GM23248 (cell line): ENCODE measurements at regions not wholly inside any gene's neighbourhood (a gene's known extent, or its start where the extent isn't known, plus 50 kb on each side); places are given as distances from the start of the nearest gene placed in this dataset.
A peak's percentile ranks its signal among the peaks of the same experiment; 100 is the strongest.

Experiments used
- DNase-seq: peaks from one replicate; pipeline ENCODE4 v3.0.0-alpha.2; 2015
- H2AFZ ChIP-seq: fragments of 200-600 bp; sonication (generic); 2 replicates; pipeline ENCODE4 v1.6.1; 2016; ENCODE audit warnings: antibody characterized with exemption
- H3F3A ChIP-seq: fragments of 200-600 bp; sonication (generic); 2 replicates; pipeline ENCODE4 v1.6.1; 2016; ENCODE audit warnings: mild to moderate bottlenecking, antibody characterized with exemption, mixed run types; ENCODE audit not compliant: insufficient read depth
- H3K27ac ChIP-seq: fragments of 200-600 bp; sonication (generic); 2 replicates; pipeline ENCODE4 v1.5.1; 2016; ENCODE audit warnings: mild to moderate bottlenecking
- H3K27me3 ChIP-seq: fragments of 200-600 bp; sonication (generic); replicated peaks from 2 replicates; pipeline ENCODE4 v1.6.1; 2016; ENCODE audit warnings: mild to moderate bottlenecking; ENCODE audit not compliant: insufficient read depth
- H3K36me3 ChIP-seq: fragments of 200-600 bp; sonication (generic); 2 replicates; pipeline ENCODE4 v1.6.1; 2016; ENCODE audit warnings: low read depth, mild to moderate bottlenecking
- H3K4me1 ChIP-seq: fragments of 200-600 bp; sonication (generic); 2 replicates; pipeline ENCODE4 v1.6.1; 2016; ENCODE audit warnings: mild to moderate bottlenecking; ENCODE audit not compliant: insufficient read depth
- H3K4me2 ChIP-seq: fragments of 200-600 bp; sonication (generic); one replicate; pipeline ENCODE4 v1.6.1; 2016; ENCODE audit warnings: mild to moderate bottlenecking; ENCODE audit not compliant: unreplicated experiment
- H3K4me3 ChIP-seq: fragments of 200-600 bp; sonication (generic); 2 replicates; pipeline ENCODE4 v1.5.1; 2016; ENCODE audit warnings: mild to moderate bottlenecking
- H3K79me2 ChIP-seq: fragments of 200-600 bp; sonication (generic); 2 replicates; pipeline ENCODE4 v1.6.1; 2016; ENCODE audit warnings: mild to moderate bottlenecking; ENCODE audit not compliant: insufficient read depth
- H3K9ac ChIP-seq: fragments of 200-600 bp; sonication (generic); 2 replicates; pipeline ENCODE4 v1.6.1; 2016; ENCODE audit warnings: mild to moderate bottlenecking
- H3K9me2 ChIP-seq: fragments of 200-600 bp; sonication (generic); 2 replicates; pipeline ENCODE4 v1.6.1; 2016; ENCODE audit warnings: mixed run types, mild to moderate bottlenecking, moderate library complexity; ENCODE audit not compliant: insufficient read depth
- H3K9me3 ChIP-seq: fragments of 200-600 bp; sonication (generic); one replicate; pipeline ENCODE4 v1.6.1; 2017; ENCODE audit warnings: low read depth
- H4K20me1 ChIP-seq: fragments of 200-600 bp; sonication (generic); 2 replicates; pipeline ENCODE4 v1.6.0; 2016; ENCODE audit not compliant: insufficient read depth
- EZH2 ChIP-seq: fragments of 200-600 bp; sonication (generic); IDR thresholded peaks from 2 replicates; pipeline ENCODE4 v1.6.1; 2018; ENCODE audit warnings: antibody characterized with exemption, mild to moderate bottlenecking; ENCODE audit not compliant: insufficient read depth, poor library complexity, severe bottlenecking
- EZH2phosphoT487 ChIP-seq: fragments of 200-600 bp; sonication (generic); IDR thresholded peaks from 2 replicates; pipeline ENCODE4 v1.6.1; 2018; ENCODE audit warnings: antibody characterized with exemption, moderate library complexity, mild to moderate bottlenecking, low read depth; ENCODE audit not compliant: insufficient read depth
- WGBS, 2 experiments: methylation state at CpG; one replicate each; pipeline ENCODE4 v1.1.6; 2015 to 2017; ENCODE audit warnings: low lambda C conversion rate in 2 of 2, low coverage in 1 of 2; ENCODE audit errors: missing lambda C conversion rate in 2 of 2; 5-methylcytosine and 5-hydroxymethylcytosine counted together
- in situ Hi-C: fragments of 300-500 bp; cut with MboI; formaldehyde crosslinking; loops from 2 replicates; pipeline ENCODE4 v1.15.0; 2020

GRCh38 chrX:7330556-7330955, 182.6 kb upstream of the PUDP start:
- H3F3A ChIP-seq: peaks cover 32% of the 10 kb centered on the region
- peaks cover 45% of the 10 kb centered on the region for H3K4me1 ChIP-seq
- no peaks in the 10 kb centered on the region for H4K20me1 ChIP-seq
- peak overlapping the region; percentile 50 for H3K4me3 ChIP-seq
- peak; percentile 58 for DNase-seq
- H3K36me3 ChIP-seq: no peaks in the 10 kb centered on the region
- H3K9me2 ChIP-seq: no peaks in the 10 kb centered on the region
- in situ Hi-C loops: no loop called here
- peak overlapping the region; percentile 99 for H3K27ac ChIP-seq
- no peaks in the 10 kb centered on the region for H3K9me3 ChIP-seq
- no peaks in the 10 kb centered on the region for H3K27me3 ChIP-seq
- no peak for TF ChIP-seq EZH2
- no peak for TF ChIP-seq EZH2phosphoT487
- H3K4me2 ChIP-seq: peak overlapping the region; percentile 78
- 0 out of 2 replicates have a peak overlapping the region, but pooled peaks have one; percentile 45 for H2AFZ ChIP-seq
- H3K79me2 ChIP-seq: no peaks in the 10 kb centered on the region
- H3K9ac ChIP-seq: peak overlapping the region; percentile 78

DNA sequence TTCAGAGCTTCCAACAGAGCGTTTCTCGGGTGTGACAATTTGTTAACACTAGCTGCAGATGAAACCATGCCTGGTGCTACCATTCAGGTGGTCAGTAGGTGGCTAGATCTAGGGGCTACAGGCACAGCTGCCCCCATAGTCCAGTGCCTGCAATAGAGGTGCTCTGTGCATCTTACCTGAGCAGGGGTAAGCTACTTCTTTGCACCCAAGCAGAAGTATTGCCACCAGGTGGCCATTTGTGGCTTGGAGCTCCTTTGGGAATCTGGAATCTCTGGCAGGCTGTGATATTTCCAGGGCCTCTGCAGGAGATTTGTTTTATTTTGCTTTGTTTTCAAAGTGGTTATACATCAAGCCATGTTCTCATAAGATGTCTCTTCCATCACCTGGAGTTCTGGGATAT, 170.7 kb upstream of the PUDP start:
- Histone ChIP-seq H4K20me1 (no peaks in the 10 kb centered on the region), H3K4me2 (no peak overlapping the region)
- 95 to 96% methylated on average over 2 of the region's 2 CpGs for WGBS, 2 experiments

GRCh38 chrX:7318241-7318640, 170.3 kb upstream of the PUDP start:
- Histone ChIP-seq H3F3A (peaks cover 16% of the 10 kb centered on the region), H2AFZ (no peak overlapping the region), H3K9me2 (no peaks in the 10 kb centered on the region), H3K9ac (no peak overlapping the region), H3K79me2 (no peaks in the 10 kb centered on the region), H3K4me1 (peaks cover 10% of the 10 kb centered on the region), H4K20me1 (no peaks in the 10 kb centered on the region), H3K4me2 (no peak overlapping the region), H3K36me3 (no peaks in the 10 kb centered on the region), H3K27me3 (no peaks in the 10 kb centered on the region), H3K9me3 (no peaks in the 10 kb centered on the region), H3K27ac (no peak overlapping the region), H3K4me3 (no peak overlapping the region)
- peak; percentile 16 for DNase-seq
- WGBS, 2 experiments: 86 to 91% methylated on average over 6 to 7 of the region's 7 CpGs
- in situ Hi-C loops: no loop called here
- TF ChIP-seq EZH2: no peak
- TF ChIP-seq EZH2phosphoT487: no peak

More for the DNA sequence above, 170.7 kb upstream of the PUDP start:
- TF ChIP-seq EZH2phosphoT487: no peak
- TF ChIP-seq EZH2: no peak
- Histone ChIP-seq H3K4me1 (peaks cover 10% of the 10 kb centered on the region), H3K79me2 (no peaks in the 10 kb centered on the region), H3K9me2 (no peaks in the 10 kb centered on the region), H3K27me3 (no peaks in the 10 kb centered on the region), H3F3A (peaks cover 16% of the 10 kb centered on the region), H3K4me3 (no peak overlapping the region), H3K9me3 (no peaks in the 10 kb centered on the region), H2AFZ (no peak overlapping the region), H3K36me3 (no peaks in the 10 kb centered on the region), H3K9ac (no peak overlapping the region), H3K27ac (no peak overlapping the region)
- no peak for DNase-seq
- in situ Hi-C loops: no loop called here

- no peaks in the 10 kb centered on the region for H3K79me2 ChIP-seq
- no peaks in the 10 kb centered on the region for H3K9me2 ChIP-seq
- DNase-seq: peak; percentile 81
- H3K27me3 ChIP-seq: no peaks in the 10 kb centered on the region
- H3K36me3 ChIP-seq: no peaks in the 10 kb centered on the region
- H3K9me3 ChIP-seq: no peaks in the 10 kb centered on the region
- H4K20me1 ChIP-seq: no peaks in the 10 kb centered on the region
- H3K27ac ChIP-seq: peak overlapping the region; percentile 66
- peaks cover 16% of the 10 kb centered on the region for H3F3A ChIP-seq
- H3K4me2 ChIP-seq: no peak overlapping the region
- no peak overlapping the region for H3K9ac ChIP-seq
- WGBS, 2 experiments: 3 to 5% methylated on average over 2 of the region's 2 CpGs
- H3K4me3 ChIP-seq: no peak overlapping the region
- peaks cover 10% of the 10 kb centered on the region for H3K4me1 ChIP-seq
- H2AFZ ChIP-seq: no peak overlapping the region
- in situ Hi-C loops: no loop called here
- TF ChIP-seq EZH2: no peak
- no peak for TF ChIP-seq EZH2phosphoT487
Observed at GRCh38 chrX:7316887-7317286, 168.9 kb upstream of the PUDP start.

- DNase-seq: peak; percentile 41
Observed at GRCh38 chrX:7316280-7316679, 168.3 kb upstream of the PUDP start.

More at GRCh38 chrX:7316280-7316679, 168.3 kb upstream of the PUDP start:
- no peaks in the 10 kb centered on the region for H3K27me3 ChIP-seq
- no peaks in the 10 kb centered on the region for H4K20me1 ChIP-seq
- no peak overlapping the region for H2AFZ ChIP-seq
- H3K4me2 ChIP-seq: no peak overlapping the region
- TF ChIP-seq EZH2 (no peak), EZH2phosphoT487 (no peak)
- H3K4me1 ChIP-seq: peaks cover 10% of the 10 kb centered on the region
- no peak overlapping the region for H3K4me3 ChIP-seq
- peak overlapping the region; percentile 66 for H3K27ac ChIP-seq
- H3K9ac ChIP-seq: no peak overlapping the region
- no peaks in the 10 kb centered on the region for H3K79me2 ChIP-seq
- no peaks in the 10 kb centered on the region for H3K9me3 ChIP-seq
- peaks cover 16% of the 10 kb centered on the region for H3F3A ChIP-seq
- in situ Hi-C loops: no loop called here
- H3K9me2 ChIP-seq: no peaks in the 10 kb centered on the region
- H3K36me3 ChIP-seq: no peaks in the 10 kb centered on the region
